Hepatocyte (in vitro differentiated cells): ENCODE measurements at regions not wholly inside any gene's neighbourhood (a gene's known extent, or its start where the extent isn't known, plus 50 kb on each side); places are given as distances from the start of the nearest gene placed in this dataset.
"Not testable (repeated sequence)": the region's sequence is repeated elsewhere in the genome, so short reads cannot be mapped to it uniquely, and the experiment has no call there.

Experiments
- CTCF ChIP-seq: fragments of 200-600 bp; sonication (generic); IDR thresholded peaks from 2 replicates; pipeline ENCODE4 v1.5.1; 2016; ENCODE audit warnings: antibody characterized with exemption, mild to moderate bottlenecking; ENCODE audit not compliant: poor library complexity
- EZH2 ChIP-seq: fragments of 200-600 bp; sonication (generic); IDR thresholded peaks from 2 replicates; pipeline ENCODE4 v1.6.1; 2016; ENCODE audit warnings: antibody characterized with exemption, mild to moderate bottlenecking, borderline replicate concordance

GRCh38 chr2:87686873-87687549 lies 60.9 kb upstream of the PLGLB2 start:
- TF ChIP-seq CTCF, EZH2: not testable (repeated sequence)
